Activated CD4-positive, alpha-beta T cell treated with anti-CD3 and anti-CD28 coated beads for 4 hours (primary cell): ENCODE measurements at regions not wholly inside any gene's neighbourhood (a gene's known extent, or its start where the extent isn't known, plus 50 kb on each side); places are given as distances from the start of the nearest gene placed in this dataset.

Experiments used
- DNase-seq, 2 donors: peaks; one replicate each; pipeline ENCODE4 v3.0.0-alpha.2; 2020

DNA sequence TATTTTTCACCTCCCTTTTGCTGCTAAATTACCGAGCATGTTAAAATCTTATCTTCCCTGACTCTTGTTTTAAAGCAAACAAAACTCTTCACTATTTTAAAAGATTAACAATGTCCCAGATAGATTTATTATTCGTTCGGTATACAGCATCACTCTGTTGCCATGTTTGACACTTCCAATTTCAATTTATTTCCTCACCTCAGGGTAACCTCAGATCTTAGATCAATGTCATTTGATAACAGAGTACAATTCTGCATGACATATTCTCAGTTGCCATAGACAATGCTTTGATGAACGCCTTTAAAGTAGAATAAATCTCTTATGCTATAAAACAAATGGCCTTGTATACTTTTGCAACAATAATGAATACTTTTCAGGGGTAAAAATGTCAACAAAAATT is 1078.1 kb upstream of the IGFBP7 start:
- no peak for DNase-seq

DNA sequence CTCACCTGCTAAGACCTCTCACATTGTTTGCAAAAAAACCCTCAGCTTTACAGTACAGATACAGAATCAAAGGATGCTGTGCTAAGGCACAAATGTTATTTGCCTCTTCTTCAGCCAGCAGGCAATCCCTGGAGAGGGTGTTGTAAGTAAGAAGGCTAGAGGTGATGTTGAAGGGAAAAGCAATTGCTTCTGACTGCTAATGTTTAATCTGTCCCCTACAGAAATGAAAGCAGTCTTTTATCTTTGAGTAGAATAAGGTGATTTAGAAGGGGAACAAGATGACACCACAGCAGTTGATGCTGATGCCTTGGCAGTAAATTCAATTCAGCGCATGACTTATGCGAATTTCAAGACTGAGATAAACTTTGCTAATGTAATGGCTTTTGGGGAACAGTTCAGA is 1064.8 kb upstream of the IGFBP7 start:
- DNase-seq = no peak

DNA sequence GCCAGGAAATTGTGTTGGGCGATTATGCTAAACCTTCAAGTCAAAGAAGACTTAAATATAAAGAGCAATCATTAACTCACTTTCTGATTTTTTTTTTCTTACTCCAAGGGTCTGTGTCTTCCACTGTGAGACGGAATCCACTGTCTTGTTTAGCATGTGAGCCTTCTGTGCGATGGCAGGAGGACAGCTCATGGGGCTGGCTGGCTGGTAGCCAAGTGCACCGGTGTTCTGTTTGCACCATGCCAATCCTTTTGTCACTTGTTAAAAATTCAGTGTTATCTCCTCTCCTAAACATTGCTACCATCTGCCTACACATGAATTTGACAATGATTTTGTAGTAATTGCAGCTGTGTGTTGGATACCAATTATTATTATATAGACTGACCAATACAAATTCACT is 1056.3 kb upstream of the IGFBP7 start:
- no peak for DNase-seq

DNA sequence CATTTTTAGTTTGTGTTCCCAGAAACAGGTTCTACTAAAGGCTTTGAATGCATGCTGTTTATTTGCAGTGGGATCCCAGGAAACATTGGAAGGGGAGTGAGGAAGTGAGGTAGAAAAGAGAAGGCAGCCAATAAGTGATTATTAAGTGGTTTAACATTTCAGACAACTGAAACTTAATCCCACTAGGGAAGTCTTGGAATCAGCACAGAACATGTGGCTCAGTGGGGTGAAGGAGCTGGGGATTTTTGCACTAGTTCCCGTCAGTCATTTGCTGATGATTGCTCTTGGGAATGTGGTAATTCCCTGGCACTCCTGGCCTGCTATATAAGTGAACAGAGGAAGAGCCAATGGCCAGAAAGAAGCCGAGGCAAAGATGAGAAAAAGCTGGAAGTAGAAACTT is 1053.0 kb upstream of the IGFBP7 start:
- no peak for DNase-seq

DNA sequence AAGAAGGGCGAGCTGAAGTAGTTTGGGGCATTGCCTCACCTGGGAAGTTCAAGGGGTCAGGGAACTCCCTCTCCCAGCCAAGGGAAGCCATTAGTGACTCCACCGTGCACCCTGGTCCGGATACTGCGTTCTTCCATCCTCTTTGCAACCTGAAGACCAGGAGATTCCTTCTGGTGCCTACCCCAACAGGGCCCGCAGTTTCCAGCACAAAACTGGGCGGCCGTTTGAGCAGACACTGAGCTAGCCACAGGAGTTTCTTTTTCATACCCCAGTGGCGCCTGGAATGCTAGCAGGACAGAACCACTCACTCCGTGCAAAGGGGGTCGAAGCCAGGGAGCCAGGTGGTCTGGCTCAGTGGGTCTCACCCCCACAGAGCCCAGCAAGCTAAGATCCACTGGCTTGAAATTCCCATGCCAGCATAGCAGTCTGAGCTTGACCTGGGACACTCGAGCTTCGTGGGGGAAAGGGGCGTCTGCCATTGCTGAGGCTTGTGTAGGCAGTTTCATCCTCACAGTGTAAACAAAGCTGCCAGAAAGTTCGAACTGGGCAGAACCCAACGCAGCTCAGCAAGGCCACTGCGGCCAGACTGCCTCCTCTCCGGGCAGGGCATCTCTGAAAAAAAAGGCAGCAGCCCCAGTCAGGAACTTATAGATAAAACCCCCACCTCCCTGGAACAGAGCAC is 1039.4 kb upstream of the IGFBP7 start:
- no peak for DNase-seq

DNA sequence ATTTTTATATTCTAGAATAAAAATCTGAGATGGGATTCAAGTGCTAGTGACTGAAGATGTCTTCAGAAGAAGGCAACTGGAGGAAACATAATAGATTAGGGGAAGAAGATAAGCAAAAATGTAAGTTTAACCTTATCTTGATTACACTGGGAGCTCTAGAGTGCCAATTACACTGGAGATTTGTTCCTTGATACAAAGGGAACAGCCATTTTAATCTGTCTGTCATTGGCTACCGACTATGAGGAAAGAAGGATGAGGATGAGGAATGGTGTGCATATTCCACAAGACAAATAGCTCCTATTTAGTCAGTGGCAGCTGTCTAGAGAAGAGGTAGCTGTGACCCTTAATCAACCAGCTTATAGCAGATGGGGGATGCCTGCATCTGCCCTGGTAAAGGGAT is 1034.5 kb upstream of the IGFBP7 start:
- no peak for DNase-seq

DNA sequence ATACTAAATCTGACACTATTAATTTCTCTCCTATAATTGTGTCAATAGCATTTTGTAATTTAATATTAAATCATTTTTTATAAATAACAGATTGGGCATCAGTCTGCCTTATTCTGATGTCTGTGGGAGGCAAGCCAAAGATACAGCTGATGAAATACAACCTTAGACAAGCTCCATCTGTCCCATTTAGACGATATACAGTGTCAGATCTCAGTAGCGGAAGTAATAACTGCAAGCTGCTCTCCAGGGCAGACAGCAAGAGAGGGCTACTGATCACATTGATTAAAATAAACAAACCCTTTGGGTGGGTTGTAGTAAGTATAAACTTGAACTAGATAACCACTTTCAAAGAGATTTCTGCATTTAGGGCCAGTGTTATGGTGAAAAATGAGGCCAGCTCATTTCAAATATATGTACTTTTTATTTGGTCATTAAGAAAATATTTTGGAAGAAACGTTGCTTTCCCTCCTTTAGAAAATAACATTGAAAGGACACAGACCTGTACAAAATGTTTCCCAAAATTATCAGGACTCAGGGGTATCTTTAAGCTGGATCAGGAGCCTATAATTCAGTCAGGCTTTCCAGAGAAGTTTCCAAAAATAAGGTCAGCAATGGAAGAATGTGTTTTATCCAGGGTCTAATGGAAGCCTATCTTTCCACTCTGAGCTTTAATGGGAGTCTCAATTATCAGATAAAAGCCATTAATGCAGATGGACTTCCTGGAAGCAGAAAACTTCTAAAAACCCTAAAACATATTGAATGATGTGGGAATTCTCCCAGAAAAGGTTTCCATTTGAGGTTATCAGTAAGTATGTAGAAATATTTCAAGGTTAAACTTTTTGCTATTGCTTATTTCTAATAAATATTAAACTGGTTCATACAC is 1028.8 kb upstream of the IGFBP7 start:
- DNase-seq = no peak

DNA sequence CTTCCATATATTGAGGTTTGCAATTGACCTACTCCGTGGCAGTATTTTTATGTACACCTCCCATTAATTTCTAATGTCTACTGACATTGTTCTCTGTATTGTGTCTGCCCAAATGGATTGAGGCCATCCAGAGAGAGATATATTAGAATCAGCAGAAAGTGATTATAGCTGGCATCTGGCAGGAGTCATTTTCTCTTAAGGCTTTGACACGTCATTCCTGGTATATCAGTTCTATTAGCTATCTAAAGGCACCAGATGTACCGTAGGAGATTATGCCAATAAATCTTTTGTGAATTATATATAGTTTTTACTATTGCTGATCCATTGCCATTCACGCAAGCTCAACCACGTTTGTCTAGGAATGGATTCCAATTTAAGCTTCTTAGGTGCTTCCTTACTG is 1026.4 kb upstream of the IGFBP7 start:
- DNase-seq = no peak

DNA sequence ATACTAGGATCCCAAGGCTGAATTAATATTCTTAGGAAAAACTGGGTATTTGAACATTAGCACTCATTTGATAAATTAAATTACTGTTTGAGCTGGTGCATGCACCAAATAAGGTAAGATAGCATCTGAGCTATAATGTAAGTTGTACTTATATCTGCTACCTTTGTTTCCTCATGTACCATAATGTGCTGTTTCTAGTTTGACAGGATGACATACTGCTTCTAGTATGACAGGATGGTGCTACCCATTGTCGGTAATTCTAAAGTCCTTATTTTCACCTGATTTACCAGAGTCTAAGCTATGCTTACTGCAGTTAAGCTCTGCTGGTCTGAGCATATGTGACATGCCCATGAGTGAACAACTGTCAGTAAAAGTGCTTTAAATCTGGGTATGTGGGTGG is 1017.5 kb upstream of the IGFBP7 start:
- no peak for DNase-seq

DNA sequence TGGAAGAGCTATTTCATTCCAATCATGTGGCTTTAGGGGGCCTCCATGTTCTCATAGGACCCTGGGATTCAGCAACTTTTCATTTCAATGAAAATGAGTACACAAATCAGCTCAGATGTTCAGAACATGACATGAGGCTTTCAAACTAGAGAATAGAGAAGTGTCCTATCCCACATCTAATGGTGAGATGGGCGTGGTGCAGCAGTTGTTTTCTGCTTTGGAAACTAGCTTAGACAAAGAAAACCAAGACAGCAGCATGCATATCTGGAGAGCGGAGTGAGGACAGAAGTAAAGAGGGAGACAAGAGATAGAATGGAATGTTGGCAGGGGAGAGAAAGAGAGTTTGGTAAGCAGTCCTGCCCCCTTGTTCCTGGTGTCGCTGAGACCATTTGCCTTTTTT is 1009.1 kb upstream of the IGFBP7 start:
- DNase-seq = no peak

DNA sequence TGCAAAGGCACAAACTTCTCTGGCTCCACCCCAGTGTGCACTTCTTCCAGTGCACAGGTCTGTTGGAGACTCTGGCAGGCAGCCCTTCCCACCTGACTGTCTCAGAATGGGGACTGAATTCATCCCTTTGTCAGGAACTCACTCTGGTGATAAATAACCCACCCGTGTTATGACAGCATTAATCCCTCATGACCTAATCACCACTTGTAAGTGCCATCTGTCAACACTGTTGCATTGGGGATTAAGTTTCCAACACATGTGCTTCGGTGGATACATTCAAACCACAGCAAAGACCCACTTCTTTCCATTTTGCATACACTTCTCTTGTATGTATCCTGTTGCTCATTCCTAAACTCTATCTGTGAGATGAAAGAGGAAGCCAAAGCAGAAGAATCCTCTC is 1002.9 kb upstream of the IGFBP7 start:
- no peak for DNase-seq

DNA sequence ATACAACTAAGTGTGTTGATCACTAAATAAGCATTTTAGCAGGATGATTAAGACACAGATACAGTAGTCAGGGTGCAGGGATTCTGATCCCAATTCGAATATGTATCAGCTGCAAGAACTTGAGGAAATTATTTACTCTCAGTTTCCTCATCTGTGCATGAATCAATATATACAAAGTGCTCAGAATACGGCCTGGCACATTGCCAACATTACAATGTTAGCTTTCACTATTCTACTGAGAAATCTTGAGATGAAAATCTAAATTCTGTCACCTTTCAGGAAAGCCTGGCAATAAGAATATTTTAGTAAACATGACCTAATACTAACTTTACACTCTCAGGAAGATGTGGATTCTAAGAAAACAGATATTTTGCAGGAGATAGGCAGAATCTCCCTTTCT is 1001.6 kb upstream of the IGFBP7 start:
- no peak for DNase-seq

DNA sequence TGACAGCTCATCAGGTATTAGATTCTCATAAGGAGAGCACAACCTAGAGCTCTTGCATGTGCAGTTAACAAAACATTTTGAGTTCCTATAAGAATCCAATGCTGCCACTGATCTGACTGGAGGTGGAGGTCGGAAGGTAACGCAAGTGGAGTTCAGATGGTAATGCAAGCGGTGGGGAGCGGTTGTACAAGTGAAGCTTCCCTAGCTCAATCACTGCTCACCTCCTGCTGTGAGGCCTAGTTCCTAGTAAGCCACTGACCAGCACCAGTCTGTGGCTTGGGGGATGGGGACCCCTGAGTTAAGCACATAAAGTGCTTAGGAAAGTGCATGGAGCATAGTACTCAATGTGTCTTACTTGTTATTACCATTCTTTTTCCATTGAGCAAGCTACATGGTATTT is 983.2 kb upstream of the IGFBP7 start:
- no peak for DNase-seq

DNA sequence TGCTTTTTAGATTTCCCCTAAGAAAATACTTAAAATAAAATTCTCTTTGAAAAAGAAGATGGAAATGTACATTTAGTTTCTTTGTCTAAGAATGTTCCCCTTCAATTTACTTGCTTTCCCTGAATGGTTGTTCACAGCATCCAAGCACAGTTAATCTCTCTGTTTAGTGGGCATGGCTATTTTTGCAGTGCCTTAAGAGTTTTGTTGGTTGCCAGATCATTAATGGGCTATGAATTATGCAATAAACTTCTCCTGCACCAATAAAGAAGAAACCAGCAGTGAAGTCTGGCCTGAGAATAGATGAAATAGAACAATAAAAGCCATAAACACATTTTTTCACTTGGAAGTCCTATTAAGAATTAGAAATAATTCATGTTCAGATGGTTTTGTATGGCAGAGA is 980.4 kb upstream of the IGFBP7 start:
- DNase-seq = no peak

DNA sequence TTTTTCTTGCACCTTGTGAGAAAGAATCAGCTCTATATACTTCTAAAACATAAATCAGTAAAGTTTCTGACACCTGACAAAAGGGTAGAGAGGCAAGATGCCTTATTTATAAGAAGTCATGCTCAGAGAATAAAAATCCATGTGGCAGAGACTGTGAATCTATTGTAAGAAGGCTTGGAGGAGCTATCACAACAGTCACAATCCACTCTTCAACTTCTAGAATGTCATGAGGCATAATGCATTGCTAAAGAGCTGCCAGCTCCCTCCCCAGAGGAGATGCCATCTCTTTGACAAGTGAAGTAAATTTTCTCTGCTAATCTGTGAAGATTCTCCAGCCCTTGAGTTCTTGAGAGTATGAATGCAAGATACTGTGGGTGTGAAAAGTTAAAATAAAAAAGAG is 971.2 kb upstream of the IGFBP7 start:
- DNase-seq = no peak

DNA sequence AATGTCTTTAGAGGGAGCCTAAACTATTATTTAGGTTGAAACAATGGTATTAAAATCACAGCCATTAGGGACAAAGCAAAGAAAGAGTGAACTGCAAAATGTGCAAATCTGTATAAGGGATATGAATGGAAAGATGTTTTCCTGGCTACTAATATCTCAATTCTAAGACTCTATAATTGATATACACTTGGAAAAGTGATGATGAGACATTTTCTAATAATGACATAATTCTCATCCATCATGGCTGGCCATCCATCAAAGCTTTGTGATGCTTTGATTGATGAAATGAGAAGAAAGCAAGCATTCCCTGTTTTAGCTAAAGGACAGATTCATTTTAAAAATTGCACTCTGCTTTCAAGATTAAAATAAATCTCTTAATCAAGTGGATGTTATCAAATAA is 965.5 kb upstream of the IGFBP7 start:
- no peak for DNase-seq

DNA sequence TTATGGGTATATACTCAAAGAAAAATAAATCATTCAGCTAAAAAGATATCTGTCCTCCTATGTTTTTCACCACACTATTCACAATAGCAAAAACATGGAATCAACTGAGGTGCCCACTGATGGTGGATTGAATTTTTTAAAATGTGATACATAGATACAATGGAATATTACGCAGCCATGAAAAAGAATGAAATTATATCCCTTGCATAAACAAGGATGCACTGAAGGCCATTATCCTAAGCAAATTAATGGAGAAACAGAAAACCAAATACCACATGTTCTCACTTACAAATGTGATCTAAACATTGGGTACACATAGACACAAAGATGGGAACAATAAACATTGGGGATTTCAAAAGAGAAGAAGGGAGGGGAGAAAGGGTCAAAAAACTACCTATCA is 964.2 kb upstream of the IGFBP7 start:
- DNase-seq = no peak

DNA sequence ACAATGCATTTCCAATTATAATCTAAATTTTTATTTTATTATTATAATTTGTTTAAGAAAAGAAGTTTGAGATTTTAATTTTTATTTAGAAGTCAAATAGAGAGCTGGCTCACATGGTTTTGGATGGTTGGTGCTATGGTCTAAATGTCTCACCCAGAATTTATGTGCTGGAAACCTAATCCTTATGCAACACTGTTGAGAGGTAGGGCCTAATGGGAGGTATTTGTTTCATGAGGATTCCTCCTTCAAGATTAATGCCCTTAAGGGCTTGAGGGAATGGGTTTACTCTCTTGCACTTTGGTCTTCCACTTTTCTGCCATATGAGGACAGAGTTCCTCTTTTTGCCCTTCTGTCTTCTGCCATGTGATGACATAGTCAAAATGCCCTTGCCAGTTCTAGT is 960.5 kb upstream of the IGFBP7 start:
- no peak for DNase-seq

DNA sequence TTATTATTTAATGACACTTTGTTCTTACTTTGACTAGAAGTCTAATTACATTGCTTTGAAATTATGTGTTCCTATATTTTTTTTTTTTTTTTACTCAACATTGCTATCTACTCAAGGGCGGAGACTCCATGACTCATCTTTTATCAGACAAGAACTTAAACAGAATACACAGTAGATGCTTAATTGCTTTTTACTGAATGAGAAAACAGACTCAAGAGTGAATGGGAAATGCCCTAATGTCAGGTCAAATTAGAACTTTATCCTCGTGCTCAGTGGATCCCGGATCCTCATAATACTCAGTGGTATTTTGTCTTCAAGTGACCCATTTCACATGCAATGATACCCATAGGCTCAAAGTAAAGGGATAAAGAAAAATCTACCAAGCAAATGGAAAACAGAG is 954.5 kb upstream of the IGFBP7 start:
- no peak for DNase-seq

DNA sequence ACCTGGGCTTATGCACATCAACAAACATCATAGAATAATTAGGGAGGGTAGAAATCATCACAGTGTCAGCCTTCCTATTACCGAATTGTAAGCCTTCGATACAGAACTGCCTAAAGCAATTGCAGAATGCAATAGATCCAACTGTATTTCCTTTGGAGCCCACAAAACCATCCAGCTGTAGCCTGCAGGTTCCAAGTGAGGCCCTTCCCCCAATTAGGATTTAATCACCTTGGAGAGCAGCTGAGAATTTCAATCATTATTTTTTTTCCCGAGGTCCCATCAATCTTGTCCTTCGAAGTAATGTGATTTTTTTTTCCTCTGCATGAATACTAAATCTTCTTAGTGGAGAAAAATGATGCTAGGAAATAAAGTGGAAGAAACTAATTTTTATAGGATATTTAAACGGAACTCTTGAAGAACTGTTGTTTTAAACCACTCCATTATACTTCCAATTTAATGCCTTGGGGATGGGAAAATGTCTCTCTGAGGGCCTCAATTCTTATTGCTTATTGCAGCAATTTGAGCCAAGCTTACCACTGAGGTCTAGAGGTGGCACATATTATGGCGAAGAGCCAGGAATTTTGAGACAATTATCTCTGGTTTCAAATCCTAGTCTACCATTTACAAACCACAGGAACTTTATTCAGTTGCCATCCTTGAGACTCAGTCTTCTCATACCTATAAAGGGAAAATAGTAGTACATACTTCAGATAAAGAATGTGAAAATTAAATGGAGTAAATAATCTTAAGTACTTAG is 953.4 kb upstream of the IGFBP7 start:
- no peak for DNase-seq

DNA sequence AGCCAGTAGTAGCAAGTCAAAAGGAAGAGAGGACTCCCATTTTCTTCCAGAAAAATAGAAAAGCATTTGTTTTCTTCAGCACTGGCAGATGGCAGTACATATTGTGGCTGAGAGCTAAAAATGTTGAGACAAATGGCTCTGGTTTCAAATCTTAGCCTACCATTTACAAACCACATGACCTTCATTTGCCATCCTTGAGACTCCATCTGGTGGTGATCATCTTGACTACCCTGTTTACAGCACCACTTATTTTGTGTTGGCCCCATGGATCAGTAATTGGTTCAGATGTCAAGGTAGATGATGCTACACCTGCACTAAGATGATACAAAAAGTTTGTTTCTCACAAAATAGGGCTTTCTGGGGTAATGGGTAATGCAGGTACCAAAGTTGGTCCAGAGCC is 951.8 kb upstream of the IGFBP7 start:
- DNase-seq = no peak

DNA sequence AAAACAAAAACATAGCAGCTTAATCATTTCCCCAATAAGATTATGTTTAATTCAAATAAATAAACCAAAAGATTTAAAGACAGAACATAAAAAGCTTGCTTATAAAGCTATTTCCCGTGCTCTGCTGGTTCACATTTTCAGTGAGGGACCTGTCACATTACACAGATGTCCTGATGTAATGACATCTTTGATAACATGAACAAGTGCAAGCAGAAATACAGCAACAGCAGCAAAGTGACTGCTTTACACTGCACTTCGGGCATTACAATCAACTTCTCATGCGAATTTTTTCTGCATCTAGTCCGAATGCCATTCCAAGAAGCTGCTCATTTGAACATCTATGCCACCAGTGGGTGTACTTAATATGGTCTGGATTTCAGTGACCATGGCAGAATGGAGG is 940.3 kb upstream of the IGFBP7 start:
- no peak for DNase-seq

DNA sequence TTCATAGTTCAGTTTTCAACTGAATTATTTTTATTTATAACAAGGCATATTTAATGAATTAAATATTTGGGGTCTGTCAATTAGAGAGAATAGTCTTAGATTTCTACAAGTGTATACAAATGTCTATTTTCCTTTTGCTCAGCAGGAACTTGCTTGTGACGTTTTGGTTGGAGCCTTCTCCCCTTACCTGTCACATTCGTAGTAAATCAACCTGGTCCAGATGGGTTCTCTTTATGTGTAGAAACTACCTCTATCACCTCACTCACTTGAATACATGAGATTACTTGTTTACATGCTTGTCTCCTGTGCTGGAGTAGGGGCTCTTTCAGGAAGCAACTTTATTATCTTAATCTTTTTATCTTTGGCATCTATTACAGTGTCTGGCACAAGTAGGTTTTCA is 938.3 kb upstream of the IGFBP7 start:
- DNase-seq = no peak

DNA sequence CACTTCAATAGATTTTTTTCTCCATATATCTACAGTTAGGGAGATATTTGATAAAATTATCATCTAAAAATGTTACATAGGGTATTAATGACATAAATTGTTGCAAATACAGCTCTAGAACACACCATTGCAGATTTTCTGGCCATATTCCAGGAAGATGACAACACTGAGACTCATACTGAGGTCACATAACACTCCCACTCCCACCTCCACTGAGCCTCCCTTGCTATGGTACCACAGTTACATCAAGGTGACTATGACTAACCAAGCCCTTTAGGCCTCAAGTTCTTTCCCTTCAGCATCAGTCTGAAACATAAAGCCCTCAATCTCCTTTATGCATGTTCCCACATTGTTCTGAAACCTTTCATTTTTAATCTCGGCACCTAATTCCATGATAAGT is 932.0 kb upstream of the IGFBP7 start:
- no peak for DNase-seq
